ENCODE measurements at regions not wholly inside any gene's neighbourhood (a gene's known extent, or its start where the extent isn't known, plus 50 kb on each side); places are given as distances from the start of the nearest gene placed in this dataset.

DNA sequence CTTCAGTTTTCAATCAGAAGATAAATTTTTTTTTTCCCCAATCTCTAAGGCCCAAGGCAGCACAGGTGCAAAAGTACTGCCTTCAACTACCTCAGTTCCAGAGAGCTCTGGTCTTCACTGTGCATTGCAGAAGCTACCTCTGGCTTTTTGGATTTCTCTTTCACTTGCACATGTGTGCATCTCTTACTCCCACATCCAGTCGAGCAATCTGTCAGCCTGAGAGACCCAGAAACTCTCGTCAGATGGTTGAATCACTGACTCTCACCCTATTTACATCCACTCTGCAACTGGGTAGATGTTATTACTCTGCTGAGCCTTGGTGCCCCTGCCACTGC lies 813.8 kb downstream of the NR2F2 start:
- no peak for DNase-seq (ENCODE audit: low read depth in 2 of 3, low spot score in 1 of 3)

DNA sequence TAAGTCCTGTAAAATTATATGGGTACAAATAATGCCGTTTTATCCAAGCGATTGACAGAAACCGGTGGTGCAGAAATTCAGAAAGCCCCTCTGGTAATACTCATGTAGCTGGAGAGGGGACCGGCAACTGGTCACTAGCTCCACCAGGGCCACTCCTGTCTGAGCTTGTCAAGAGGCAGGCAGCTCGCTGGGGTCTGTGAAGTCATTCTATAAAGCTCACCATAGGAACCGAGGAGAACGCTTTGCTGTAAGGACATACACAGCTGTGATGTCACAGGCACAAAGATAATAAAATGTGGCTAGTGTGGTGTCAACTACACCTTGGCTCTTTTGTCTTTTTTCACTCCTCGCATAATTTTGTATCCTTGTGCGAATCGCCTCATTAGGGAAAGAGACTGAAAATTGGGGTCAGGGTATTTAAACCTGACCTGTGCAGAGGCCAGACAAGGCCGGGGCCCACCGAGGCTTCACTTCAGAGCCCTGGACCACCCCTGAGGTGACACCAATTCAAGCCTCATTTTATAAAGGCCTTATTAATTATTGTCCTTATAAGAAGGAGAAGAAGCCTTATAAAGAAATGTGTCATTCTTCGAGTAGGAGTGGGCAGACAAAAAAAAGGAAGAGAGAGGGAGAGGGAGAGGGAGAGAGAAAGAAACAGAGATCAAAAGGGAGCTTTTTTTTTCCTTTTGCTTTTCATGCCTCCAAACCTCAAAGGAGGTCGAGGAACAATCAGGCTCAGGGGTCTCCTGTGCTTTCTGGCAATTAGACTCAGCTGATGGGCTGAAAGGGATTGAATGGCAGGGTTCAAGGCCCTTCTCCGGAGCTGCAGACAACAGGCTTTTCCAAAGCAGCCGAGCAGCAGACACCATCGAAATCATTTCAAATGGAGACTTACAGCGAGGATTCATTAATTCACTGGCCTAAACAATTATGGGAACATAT lies 813.3 kb upstream of the ARRDC4 start:
- DNase-seq (ENCODE audit: low read depth in 2 of 3, low spot score in 1 of 3), result no peak

DNA sequence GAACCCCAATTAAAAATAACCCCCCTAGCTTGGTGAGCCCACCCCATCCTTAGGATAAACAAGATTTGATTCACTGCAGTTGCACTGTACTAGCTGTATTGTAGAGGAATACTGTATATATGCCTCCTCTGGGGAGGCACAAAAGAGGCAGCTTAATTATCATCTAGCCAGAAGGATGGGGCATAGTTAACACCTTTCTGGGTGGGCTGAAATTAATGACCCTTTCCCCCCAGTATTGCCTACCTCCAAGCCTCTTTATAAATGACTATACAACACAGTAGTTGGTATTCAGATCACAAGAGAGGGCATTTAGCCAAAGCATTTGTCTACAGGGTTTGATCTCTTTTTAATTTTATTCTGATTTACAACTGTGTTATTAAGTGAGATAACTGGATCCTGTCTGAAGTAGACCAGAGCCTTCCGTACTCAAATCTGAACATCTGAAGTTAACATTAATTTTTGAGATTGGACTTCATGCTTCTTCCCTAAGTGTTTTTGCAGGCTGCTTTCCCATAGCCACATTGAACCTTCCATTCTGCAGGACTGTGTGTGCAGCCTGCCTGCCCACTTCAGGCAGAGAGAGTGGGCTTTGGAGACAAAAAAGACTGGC lies 807.0 kb upstream of the ARRDC4 start:
- DNase-seq (ENCODE audit: low read depth in 2 of 3, low spot score in 1 of 3), result no peak

DNA sequence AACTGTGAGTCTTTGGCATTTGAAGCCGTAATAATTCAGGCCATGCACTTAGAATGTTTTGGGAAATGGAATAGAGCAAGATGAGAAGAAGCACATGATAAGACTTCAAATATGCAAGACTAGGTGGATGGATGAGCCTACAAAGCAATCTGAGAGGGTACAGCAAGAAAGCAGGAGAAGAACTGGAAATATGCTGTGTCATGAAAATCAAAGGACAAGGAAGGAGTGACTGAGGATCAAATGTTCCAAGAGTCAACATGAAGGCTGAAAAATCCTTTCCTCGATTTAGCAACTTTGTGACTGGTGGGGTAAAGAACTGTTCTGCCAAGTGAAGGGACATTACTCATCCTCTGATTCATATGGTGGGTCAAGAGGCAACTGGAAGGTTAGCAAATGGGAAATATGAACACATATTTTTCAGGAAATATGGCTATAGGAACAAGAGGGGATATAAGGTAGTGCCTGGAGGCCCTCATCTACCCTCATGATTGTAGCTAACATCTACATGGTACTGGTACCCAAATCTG lies 803.7 kb upstream of the ARRDC4 start:
- no peak for DNase-seq (ENCODE audit: low read depth in 2 of 3, low spot score in 1 of 3)

DNA sequence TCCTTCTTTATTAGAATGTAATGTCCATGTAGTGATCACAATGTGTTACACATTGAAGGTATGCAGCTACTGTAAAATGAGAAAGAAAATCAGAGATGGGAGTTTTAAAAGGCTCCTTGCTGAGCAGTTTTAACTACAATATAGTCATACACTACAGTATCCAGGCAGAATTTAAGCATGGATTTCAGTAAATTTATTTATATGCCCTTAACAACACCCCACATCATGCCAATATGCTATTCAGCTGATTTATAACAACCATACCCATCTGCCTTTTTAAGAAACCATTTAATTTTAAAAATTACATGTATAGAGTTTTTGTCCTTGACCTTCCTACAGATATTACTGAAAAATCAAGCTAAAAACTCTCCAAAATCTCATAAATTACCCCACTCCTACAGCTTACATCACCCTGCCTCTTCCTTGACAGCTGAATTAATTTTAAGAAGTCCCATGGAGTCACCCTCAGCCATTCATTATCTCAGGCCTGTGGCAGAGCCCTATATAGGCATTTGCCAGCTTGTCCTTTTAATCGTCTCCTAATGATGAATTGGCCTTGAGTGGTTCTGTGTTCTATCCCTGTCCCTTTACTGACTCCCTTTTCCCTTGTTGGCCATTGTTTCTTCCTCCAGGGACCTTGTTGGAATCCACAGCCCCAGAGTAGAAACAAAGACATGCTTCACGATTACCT lies 797.6 kb upstream of the ARRDC4 start:
- no peak for DNase-seq (ENCODE audit: low read depth in 2 of 3, low spot score in 1 of 3)

DNA sequence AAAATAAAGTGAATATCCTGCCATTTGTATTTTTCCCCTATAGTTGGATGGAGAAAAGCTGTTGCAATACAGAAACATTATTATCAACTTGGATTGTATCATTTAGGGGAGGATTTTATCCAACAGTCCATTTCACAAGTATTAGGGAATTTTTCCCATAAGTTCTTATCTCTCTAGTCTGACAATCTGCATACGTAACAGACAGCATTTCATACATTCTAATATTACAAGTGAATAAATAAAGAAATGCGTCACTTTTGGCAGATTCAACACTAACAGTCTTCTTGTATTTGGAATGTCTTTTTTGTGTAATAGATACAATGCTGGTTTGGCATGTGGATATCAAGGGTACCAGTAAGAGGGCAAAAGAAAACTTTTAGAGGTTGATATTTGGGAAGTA lies 795.3 kb upstream of the ARRDC4 start:
- DNase-seq (ENCODE audit: low read depth in 2 of 3, low spot score in 1 of 3), result no peak

DNA sequence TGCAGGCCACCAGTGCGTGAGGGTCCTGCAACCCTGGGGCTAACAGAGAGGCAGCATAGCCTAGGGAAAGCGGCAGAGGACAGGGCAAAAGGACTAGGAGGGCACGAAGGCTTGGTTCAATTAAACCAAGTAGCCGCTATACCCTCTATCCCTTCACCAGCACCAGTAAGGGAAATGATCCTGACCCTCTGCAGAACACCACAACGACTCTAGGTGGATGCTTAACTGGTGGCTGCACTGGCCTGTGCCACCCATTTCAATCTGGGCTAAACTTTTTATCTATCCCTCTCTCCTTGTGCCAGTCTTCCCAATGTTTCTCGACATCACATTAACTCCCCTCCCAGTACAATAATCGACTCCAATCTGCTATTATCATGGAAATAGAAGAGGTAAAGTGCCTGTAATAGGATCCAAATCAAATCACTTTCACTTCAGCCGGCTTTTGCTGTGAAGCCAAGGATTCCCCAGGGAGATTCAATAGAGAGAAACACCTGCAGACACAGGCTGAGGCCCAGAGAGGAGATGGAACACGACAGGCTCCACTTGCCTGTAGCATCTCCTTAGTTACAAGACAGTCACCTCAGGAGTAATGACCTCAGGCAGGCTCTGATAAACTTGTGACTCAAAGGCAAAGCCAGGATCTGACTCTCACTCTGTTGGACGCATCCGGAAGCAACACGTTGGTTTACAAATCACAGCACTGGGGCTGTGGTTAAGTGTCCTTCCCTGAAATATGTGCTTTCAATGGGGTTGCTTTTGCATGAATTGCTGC lies 791.6 kb upstream of the ARRDC4 start:
- DNase-seq (ENCODE audit: low read depth in 2 of 3, low spot score in 1 of 3), result no peak

DNA sequence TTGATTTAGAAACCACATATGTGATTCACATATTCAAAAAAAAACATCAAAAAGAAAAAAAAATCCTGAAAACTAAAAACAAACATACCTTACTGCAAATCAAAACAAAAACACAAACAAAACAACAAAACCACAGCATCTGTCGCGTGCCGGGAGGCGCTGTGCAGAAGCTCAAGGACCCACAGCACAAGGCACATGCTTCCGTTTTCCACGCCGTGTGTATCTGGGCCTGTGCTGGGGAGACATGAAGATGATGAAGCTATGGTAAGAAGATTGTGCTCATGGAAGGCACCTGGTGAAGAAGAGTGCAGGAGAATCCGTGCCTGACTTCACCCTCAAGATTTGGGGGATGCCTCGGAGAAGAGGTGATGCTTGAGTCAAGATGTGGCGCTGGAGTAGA lies 788.9 kb upstream of the ARRDC4 start:
- DNase-seq (ENCODE audit: low read depth in 2 of 3, low spot score in 1 of 3), result no peak

DNA sequence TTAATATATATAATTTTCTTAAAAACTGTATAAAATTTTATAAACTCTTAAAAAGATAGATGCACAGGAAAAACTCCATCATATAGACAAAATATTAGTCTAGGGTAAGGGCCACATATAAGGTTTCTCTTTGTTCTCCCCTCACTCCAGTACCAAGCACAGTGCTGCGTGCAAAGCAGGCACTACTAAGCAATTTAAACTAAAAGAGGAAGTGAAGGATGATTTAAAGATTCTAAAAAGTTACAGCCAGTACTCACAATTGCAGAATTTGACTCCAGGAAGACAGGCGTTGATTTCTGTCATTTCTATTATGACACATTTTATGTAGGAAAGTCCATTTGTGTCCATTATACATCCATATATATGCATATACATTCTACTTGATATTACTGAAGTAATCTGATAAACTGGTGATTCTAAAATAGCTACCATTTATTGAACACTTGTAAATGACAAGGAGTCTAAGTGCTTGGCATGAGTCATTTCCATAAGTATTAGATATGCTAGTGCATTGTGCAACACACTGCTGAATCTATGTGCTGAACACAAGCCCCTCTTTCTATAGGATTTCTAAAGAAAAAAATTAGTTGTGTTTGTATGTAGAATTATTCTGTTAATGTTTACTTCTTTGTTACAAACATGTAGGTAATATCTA lies 785.5 kb upstream of the ARRDC4 start:
- DNase-seq (ENCODE audit: low read depth in 2 of 3, low spot score in 1 of 3), result no peak

DNA sequence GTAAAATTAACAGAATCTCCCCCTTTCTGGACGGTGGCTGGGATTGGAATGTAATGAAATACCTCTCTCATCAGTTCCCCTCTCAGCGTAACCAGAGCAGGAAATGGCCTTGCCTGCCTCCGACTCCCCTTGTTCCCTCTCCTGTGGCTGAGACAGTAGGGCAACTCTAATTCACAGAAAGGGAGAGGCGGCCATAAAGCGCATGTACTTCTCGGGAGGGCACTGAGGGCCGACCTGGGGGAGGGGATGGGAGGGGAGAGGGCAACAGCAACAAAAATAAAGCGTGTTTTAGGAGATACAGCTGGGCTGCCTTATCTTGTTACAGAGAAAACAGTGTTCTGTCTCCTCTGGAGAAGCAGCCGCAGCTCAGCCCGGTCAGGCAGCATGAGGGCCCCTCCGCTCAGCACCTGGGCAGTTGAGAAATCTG lies 783.3 kb upstream of the ARRDC4 start:
- DNase-seq (ENCODE audit: low read depth in 2 of 3, low spot score in 1 of 3), result no peak

DNA sequence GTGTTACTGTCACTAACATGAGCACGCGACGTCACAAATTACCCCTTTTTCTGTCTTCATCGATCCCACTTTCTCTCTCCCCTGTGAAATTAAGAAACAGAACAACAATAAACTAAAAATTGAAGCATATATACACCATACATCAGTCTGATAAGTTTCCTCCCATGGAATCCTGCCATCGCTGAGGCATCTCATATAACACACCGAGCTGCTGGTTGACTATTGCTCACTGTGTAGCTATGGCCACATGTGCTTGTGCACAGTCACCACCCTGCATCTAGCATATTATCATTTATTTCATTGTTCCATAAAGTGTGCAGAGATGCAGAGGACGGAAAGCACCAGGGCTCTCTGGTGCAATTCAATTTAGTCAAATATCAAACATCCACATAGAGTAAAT lies 777.9 kb upstream of the ARRDC4 start:
- no peak for DNase-seq (ENCODE audit: low read depth in 2 of 3, low spot score in 1 of 3)

DNA sequence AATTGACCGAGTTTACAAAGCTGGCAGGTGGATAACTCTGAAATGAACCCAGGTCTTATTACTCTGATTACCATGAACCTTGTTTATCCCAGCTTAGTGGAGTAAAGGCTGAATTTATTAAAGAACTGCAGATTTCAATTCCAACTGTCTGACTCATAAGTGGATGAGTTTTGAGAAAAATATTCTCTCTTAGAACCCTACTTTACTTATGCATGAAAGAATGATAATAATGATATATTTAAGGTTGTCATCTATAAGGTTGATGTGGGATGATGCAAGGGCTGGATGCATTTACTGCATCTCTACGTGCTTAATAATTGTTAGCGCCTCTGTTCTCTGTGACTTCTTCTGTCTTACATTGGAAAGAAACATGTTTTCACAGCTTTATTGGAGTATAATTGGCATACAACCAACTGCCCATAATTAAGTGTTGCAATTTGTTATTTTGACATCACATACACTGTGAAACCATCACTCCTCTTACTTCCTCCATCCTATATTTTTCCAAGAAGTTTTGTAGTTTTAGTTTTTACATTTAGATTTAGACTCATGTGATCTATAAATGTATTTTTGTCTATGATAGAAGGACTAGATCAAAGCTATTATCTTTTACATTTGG lies 771.2 kb upstream of the ARRDC4 start:
- no peak for DNase-seq (ENCODE audit: low read depth in 2 of 3, low spot score in 1 of 3)

DNA sequence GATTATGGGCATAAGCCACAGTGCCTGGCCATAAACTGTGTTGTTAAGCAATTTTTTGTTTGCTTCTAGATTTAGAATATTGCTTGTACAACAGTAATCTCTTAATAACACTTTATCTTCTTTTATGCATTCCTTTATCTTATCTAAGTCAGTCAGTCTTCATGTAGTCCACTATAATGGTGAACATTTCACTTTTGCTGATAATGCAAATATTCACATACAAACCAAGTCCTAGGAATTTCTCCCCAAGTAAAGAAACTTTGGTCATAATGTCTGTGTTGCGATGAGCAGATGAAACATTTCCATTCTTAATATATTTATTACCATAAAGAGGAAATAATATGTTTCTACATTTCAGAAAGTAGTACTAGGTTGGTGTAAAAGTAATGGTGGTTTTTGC lies 765.8 kb upstream of the ARRDC4 start:
- no peak for DNase-seq (ENCODE audit: low read depth in 2 of 3, low spot score in 1 of 3)

DNA sequence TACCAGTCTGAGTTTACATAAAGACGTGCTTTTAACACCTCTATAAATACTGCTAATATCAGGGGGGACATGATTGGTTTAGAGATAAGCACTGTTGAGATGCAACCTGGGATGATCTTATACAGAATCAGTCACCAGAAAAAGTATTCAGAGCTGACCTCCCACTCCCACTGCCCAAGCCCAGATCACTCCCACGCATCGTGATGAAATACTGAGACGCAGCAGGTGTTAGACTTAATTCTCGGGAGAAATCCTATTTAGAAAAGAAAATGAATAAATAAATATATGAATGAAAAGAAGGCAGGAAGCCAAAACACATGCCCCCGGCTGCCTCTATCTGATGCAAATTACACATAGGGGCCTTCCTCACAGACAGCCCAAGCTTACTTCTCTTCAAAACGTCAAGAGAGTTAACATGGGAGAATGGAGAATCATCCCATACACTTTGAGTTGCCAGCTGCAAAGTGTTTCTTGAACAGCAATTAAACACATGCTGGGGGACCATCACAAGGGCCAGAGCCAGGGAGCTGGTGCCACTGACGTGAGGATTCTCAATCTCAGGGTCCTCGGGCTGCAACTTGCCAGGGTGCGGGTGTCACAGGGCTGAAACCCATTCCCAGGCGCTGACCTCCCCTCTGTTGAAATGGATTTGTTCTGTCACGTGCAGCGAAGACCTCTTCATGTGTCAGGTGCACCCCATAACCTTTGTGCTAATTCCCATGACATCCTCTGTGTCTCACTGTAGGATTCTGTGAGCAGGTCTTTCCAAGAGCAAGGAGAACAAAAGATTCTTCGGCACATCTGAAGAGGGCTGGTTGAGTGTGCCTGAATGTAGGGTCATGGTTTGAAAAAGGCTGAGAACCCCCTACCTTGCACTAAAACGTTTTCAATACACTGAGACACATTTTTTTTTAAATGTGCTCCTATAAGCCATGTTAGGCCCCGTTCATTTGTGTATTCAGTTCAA lies 764.2 kb upstream of the ARRDC4 start:
- DNase-seq (ENCODE audit: low read depth in 2 of 3, low spot score in 1 of 3), result no peak

DNA sequence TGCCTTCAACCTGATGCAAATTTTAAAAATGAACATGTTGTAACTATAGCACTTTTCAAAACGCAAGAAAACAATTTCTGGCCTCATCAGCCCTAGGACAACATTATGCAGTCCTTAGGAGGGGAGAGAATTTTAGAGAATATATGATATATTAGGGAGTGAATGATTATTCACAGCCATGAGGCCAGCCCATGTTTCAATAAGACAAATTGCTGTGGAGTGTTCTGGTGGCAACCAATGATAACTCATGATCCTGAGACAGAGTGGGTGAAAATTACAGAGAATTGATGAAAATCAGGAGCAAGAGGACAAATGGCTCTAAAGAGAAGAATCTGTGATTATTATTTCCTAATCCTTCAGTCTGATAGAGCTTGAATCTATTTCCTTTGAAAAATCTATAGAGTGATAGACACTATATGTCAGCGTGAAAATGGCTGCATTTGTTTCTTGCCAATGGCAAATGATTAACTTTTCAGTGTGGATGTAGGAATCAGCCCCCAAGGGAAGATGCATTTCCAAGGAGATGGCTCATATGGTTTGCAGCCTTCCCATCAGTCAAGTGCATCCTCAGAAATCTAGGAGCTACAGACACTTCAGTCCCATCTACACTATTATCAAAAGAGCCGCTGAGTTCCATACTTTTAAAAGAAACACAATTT lies 761.0 kb upstream of the ARRDC4 start:
- no peak for DNase-seq (ENCODE audit: low read depth in 2 of 3, low spot score in 1 of 3)

DNA sequence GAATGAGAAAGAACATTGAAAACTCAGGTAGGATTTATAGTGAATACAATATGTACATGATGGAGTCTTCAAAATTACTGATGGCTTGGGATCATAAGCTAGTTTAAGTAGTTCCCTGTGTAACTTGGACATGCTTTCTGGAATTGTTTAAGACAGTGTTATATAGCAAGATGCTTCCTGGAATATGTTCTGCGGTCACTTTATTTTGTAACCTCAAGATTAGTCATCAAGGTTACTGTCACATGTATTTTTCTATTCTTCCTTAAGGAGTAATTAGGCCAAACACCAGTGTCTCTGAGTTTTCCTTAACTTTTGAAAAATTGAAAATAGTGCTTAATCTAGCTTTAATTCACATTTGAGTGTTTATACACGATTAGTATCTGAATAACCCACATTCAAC lies 760.3 kb upstream of the ARRDC4 start:
- no peak for DNase-seq (ENCODE audit: low read depth in 2 of 3, low spot score in 1 of 3)

DNA sequence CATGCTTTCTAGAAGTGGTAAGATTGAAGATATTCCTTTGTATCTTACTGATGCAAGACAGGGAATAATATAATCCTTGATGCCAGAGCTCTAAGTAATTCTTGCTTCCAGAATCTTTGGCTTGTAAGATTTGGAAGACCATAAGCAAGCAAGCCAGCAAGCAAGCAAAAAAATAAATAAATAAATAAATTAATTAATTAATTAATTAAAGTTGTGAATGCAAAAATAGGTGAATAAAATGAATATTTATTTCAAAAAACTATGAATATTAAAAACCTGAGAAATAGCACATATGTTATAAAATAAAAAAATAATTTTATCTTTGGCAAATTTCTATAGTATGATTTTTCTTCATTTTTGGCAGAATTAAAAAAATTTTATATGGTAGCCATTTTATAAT lies 750.2 kb upstream of the ARRDC4 start:
- no peak for DNase-seq (ENCODE audit: low read depth in 2 of 3, low spot score in 1 of 3)

DNA sequence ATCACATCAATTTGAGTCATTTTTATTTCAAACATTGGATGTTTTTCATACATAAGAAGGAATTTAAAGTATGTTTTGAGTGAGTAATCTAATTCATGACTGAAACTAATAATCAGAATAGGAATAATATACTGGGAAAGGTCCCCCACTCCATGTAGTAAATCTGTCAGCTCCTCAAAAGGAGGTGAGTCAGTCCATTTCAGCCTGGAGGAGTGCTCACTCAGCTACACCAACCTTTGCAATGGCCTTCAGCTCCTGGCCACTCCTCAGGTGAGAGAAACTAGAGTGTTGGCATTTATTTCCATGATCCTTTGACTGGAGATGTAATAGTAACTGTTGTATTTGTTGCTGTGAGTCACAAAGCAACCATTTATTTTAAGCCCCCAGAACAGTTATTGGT lies 744.9 kb upstream of the ARRDC4 start:
- no peak for DNase-seq (ENCODE audit: low read depth in 2 of 3, low spot score in 1 of 3)

DNA sequence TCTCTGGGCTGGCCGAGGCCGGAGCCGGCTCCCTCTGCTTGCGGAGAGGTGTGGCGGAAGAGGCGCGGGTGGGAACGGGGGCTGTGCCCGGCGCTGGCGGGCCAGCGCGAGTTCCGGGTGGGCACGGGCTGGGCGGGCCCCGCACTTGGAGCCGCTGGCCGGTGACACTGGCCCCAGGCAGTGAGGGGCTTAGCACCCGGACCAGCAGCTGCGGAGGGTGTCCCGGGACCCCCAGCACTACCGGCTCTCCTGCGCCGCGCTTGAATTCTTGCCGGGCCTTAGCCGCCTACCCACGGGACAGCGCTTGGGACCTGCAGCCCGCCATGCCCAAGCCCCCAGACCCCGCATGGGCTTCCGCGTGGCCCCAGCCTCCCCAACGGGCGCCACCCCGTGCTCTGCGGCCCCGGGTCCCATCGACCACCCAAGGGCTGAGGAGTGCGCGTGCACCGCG lies 736.3 kb upstream of the ARRDC4 start:
- no peak for DNase-seq (ENCODE audit: low read depth in 2 of 3, low spot score in 1 of 3)

Measured in stimulated activated CD4-positive, alpha-beta T cell treated with anti-CD3 and anti-CD28 coated beads, Interleukin-12 subunit alpha, Interleukin-12 subunit beta, amount 100 ng/mL, for 48 hours (primary cell).